GM19240 (cell line): ENCODE measurements at regions not wholly inside any gene's neighbourhood (a gene's known extent, or its start where the extent isn't known, plus 50 kb on each side); places are given as distances from the start of the nearest gene placed in this dataset.

Source experiments
- DNase-seq: peaks from one replicate; pipeline ENCODE4 v3.0.0; 2011; ENCODE audit warnings: low spot score; ENCODE audit not compliant: insufficient read length

DNA sequence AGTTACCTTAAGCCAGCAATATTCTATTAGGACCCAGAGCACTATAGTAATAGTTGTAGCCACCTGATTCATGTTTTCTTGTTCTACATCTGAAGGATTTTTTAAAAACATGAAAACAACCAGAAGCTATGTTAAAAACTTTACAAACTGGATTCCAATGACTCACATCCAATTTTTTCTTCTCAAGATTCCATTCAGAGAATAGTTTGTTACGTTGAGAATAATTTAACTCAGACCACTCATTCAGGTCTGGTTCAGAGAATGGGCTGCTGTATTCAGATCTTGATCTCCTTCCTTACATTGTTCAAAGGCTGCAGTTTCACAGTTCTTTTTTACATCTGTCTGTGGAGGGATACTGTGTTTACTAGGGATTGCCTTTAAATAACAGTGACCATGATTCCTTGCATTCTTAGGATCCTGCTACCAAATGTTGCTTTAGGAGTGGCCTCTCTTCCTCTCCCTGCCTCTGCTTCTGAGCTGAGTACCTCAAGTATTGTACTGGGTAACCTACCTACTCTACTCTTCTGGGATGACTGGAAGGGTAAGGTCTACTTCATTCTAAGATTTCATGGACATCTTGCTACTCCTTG lies 448.0 kb upstream of the FBXO33 start:
- no peak for DNase-seq

DNA sequence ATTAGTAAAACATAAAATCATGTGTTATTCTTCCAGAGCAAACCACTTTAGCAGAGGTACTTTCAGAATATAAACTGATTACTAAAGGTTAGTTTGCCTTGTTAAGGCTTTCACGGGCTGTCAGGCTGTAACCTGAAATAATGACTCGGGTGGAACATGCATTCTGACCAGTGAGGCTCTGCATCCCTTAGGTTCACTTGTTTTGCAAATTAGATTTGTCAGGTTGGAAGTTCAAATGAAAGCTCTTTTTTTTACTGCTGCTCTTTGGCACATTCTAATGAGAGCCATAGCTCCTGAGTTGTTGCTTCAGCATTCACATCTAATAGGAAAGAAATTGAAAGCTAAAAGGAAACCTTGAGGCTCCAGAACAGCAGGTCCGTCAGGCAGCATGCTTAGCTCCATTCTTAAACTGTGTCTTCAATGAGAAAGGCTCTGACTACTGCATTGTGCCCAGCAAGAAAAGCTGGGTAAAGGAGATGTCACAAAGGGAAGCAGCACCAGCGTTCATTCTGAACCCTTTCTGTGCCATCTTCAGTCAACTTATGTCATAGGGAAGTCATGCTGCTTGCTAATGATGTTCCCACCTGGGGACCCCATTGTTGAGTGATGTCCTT lies 445.5 kb upstream of the FBXO33 start:
- no peak for DNase-seq

DNA sequence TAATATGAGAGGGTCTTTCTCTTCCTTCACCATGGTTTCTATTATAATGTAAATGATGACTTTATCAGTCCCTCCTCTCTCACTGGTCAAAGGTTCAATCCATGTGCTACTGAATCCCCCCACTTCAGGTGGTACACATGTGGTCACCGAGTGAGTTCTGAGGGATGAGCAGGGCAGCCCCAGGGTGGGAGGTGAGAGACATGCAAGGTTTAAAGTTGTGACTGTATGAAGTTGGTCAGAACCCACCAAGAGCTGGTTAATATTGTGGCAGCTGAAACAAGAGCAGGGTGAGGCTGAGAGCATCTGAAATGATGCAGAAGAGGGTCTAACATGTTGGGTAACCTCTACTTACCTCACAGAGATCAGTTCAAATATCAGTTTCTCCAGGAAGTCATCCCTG lies 444.7 kb upstream of the FBXO33 start:
- no peak for DNase-seq

DNA sequence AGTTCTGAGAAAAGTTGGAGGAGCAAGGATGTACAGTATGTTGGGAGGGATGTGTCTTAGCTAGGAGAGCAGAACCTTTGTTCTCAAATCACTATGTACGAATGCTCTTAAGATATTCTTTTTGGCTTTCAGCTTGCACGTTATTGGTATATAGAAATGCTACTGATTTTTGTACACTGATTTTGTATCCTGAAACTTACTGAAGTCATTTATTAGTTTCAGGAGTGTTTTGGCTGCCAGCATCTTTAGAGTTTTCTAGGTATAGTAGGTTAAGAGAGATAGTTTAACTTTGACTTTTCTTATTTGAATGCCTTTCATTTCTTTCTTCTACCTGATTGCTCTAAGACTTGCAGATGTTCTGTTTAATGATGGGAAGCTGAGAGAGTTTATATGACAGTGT lies 442.8 kb upstream of the FBXO33 start:
- no peak for DNase-seq

DNA sequence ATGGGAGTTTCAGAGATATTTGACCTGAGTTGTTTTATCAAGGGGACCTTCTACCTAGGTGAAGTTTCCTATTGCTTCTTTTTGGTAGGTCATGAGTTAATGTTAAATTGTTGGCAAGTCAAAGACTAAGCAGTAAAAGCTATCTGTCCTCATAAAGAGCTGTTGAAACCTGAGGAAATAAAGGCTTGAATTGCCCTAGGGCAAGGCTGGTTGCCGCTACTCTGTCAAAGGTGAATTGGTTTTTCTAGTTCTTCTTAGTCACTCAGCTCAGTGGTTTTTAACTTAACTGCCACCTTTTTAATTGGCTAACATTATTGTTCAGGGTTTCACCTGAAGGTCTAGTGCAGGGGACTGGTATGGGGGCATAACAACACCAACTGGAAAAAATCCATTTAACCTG lies 441.6 kb upstream of the FBXO33 start:
- DNase-seq: no peak

DNA sequence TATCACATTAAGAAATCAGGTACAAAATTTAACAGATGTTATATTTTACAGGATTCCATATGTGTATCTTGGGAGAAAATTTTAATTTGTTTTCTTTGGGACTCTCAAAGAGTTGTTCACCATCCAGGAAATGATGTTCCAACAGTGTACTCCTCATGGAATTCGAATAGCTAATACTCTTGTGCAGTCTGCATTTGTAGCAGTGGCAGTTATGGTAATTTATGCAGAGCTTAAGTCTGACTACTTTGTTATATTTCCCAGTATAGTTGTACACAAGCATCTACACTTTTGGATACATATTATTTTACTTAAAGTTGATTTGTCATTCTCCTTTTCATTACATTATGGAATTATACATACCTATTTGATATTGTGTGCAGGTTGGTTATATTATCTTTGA lies 436.7 kb upstream of the FBXO33 start:
- DNase-seq: no peak

DNA sequence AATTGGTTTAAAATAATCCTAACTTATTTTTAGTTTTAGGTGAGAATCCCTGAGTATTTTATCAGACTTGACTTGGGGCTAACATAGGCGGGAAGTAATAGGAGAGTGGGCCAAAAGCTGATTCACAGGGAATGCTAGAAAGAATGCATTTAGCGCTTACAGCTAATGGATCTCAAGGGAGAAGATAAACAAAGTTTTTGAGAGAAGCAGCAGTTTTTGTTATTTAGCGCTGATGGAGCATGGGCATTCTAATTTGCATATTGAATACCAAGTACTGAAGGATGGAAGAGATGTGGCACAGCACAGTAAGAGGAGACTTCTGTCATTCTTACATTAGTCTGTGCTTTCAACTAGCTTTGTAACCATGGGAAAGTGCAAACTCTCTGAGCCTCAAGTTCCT lies 436.0 kb upstream of the FBXO33 start:
- no peak for DNase-seq

DNA sequence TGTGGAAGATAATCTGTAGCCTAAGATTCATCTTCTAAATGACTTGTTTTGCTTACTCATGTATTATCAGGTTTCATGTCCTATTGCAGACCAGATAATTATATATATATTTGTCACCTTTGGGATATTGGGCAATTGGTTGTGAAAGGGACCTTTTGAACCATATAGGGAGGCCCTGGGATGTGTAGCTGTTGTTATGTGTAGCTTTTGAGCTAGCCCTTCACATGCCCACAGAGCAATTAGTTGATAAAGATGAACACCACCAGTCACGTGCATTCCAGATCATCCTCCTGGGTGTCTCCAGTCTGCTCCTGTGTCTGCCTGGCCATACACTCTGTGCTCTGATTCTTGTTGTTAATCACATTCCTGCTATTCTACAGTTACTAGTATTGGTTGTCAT lies 431.2 kb upstream of the FBXO33 start:
- DNase-seq: no peak

DNA sequence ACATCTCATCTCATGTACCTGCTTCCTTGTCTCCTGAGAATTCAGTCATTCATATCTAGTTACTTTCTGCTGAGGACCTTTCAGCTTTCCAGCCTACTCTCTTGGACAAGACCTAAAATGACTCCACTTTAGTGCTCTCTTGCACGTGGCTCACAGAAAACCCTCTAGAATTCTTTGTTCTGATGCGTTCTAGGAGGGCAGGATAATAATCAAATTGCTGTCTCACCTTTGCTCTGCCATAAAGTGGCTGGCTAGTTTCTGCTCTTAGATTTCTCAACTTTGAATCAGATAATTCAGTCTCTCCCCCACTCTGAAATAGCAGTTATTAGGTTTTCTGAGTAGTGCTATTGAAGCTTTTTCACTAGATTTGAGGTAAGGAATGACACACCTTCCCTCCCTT lies 429.5 kb upstream of the FBXO33 start:
- DNase-seq: no peak

DNA sequence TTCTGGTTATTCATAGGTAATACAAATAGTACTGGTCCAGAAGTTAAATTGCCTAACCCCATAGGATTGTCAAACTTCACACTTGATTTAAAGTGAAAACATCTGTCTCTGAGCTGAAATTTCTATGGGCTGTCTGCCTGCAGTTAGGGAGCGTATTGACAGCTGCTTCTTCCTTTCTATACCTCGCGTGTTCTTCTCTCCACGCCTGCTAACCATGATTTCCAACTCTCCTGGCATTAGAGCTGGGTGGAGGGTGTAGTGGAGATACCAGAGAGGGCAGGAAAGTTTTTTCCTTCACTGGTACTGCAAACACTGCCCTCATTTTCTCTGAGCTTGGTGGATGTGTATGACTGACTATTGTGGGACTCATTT lies 429.0 kb upstream of the FBXO33 start:
- no peak for DNase-seq

DNA sequence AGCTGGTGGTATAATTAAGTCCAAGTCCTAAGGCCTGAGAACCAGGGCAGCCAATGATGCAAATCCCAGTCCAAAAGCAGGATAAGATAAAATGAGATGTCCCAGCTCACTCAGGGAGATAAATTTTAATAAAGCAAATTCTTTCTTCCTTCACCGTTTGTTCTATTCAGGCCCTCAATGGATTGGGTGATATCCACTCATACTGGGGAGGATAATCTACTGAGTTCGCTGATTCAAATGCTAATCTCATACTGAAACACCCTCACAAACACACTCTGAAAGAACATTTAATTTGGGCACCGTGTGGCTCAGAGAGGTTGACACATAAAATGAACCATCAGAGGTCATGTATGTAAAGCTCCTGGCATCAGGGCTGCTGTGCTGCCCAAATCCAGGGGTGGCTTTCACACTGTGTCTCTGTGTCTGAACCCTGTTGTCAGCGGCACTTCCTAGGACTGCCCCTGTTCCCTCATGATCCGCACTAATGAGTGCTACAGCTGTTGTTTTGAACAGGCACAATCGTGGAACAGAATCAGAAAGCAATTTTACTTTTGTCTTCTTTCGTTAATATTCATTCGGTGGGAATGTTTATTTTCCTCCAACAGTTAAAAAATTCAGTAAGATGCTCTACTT lies 428.5 kb upstream of the FBXO33 start:
- DNase-seq: no peak

DNA sequence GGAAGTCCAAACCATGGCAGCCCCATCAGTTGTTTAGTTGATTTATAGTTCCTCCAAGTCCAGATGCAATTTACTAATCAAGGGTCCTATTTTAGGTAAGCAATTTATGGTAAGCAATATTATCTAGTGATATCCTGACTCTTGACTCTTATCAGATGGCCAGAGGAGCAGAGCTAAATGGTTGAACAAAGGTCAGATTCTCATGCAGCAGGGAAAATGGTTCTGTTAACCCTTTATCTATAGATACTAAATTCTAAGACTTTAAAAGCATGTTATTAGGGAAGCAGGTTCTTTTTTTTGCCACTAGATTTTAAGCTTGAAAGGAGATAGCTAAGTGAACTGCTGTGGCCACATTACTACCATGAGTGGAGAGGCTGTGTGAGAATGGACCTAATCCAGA lies 427.1 kb upstream of the FBXO33 start:
- DNase-seq: no peak

DNA sequence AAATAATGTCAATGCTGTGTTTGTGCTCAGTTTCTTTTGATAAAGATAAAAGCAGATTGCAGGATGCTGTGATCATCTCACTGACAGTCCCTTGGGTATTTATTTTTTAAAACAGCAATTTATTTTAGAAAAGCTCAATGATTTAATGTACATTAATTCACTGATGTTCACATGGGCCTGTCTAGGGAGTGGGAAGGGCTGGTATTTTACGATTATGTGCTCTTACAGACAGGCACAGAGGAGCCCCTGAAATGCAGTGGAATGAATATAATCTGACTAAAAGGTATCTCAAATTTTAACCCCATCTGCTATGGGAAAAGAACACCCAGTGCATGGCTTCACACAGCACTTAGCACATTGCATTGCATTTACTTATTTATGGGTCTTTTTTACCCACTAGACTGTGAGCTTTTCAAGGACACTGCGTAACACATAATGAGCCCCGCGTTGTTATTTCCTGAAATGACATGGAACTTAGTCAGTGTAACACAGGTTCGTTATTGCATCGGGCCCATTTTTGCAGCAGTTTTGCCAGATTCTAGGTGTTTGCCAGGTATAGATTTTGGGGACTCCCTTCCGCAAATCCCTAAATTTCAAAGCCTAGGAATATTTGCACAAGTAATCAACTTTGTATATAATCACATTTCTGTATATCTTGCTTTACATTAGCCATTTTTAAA lies 425.3 kb upstream of the FBXO33 start:
- DNase-seq: no peak

DNA sequence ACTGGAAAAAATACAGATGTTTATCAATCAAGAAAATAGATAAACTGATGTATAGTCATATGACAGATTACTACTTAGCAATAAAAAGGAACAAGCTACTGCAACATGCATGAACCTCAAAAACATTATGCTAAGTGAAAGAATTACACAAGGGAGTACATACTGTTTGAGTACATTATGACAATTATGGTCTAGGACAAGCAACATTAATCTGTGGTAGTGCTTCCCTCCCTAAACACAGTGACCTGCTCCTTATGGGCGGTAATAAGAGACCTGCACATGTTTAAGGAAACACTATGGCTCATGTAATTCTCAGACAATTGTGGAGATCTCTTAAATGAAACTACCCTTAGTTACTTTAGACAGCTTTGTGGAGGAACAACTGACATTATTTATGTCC lies 421.2 kb upstream of the FBXO33 start:
- no peak for DNase-seq

DNA sequence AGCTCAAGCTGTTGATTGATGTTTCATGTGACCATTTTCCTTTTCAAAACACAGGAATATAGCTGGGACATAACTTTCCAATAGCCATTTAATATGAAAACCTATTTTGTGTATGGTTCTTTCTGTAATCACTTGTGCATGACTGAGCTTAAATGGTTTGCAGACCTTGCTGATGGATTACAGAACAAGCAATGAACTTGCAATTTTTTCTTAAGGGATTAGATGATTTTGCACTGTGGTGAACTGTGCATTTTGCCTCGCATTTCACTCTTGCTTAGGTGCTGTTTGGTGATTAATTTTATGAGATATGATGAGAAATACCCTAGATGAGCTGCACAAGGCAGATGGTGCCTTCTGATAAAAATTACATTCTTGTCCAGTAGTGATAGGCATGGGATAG lies 419.0 kb upstream of the FBXO33 start:
- DNase-seq: no peak

DNA sequence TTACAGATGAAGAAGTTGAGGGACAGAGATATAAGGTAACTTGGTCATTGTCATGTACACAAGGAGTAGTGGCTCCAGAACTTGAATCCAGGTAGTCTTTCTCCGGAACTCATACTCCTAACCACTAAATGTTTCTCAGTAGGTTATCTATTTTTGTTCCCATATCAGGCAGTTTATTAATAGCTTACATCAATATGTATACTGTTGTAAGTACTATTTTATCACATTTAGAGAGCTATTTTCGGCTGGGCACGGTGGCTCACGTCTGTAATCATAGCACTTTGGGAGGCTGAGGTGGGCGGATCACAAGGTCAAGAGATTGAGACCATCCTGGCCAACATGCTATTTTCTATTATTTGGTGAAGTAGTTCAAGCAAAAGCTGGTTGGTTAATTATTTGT lies 415.6 kb upstream of the FBXO33 start:
- DNase-seq: no peak

DNA sequence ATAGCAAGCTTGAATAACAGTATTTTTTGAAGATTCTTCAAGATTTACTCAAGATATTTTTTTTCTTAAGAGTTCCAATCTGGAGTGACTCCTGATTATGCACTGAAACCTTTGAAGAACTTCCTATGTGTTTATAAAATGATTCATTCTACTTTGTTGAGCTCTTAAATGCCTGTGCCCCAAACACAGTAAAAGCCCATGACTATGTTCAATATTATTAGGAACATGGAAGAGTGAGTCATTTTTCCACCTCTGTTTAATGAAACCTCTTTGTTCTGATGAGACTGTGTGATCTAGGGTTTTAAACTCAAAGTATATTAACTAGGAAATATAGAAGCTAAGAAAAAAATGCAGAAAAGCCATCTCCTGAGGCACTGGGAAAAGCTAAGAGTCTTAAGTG lies 415.0 kb upstream of the FBXO33 start:
- DNase-seq: no peak

DNA sequence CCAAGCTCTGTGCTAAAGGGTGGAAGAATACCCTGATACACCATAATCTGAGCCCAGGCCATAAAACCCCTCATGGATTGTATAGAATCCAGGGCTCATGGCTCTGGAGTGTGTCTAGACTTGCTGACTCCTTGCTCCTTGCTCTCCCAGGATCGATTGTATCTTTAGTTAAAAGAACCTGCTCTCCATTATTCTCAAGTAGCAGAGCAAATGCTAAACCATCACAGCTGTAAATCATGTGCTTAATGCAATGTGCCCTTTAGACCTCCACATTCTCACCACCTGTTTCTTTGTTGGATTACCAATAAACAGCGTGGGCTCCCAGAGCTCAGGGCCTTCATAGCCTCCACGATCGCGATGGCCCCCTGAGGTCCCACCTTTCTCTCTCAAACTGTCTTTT lies 411.6 kb upstream of the FBXO33 start:
- DNase-seq: no peak

DNA sequence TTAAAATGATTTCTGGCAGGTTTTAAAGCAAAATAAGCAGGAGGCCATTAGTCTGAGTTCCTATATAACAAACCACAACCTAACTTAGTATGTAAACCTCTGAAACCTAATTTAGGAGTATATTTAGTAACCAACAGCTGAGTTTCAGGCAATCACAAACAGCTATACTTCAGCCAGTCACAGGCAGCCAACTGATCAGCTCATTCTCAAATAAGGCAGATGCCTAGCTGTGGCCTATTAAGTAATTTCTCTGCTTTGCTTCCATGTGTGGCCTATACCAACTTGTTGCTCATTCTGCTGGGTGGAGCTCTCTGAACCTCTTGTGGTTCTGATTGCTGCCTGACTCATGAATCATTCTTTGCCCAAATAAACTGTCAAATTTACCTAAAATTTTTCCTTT lies 408.9 kb upstream of the FBXO33 start:
- no peak for DNase-seq

DNA sequence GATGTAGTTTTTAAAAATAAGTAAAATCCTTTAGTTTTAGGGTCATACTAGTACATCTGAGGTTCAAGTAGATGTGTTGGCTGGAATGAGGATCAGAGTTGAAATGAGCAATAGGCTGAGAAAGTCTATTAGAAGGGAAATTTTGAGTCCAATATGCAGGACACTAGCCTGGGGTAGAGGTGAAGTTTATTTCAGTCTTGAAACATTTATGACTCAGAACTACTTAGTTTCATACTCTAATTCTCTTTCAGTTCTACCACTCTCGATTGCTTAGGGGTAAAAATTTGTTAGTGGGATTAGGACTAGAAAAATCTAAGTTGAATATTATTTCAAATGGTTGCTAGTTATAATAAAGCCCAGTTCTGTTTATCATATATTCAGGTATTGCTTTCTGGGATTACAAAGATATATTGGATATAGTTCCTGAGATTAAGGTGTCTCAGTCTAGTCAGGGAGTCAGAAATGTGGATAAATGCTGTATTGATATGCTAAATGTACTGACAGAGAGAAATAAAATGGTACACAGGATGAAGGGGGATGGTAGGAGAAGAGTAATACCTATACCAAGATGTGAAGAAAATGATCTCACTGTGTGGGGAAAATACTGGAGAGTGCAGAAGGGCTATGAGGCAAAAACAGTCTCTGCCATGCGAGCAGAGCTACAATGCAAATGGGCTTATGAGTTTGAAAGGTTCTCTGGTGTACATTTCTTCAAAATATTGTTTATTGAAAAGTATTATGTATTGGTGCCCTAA lies 395.8 kb upstream of the FBXO33 start:
- peak; percentile 26 for DNase-seq

DNA sequence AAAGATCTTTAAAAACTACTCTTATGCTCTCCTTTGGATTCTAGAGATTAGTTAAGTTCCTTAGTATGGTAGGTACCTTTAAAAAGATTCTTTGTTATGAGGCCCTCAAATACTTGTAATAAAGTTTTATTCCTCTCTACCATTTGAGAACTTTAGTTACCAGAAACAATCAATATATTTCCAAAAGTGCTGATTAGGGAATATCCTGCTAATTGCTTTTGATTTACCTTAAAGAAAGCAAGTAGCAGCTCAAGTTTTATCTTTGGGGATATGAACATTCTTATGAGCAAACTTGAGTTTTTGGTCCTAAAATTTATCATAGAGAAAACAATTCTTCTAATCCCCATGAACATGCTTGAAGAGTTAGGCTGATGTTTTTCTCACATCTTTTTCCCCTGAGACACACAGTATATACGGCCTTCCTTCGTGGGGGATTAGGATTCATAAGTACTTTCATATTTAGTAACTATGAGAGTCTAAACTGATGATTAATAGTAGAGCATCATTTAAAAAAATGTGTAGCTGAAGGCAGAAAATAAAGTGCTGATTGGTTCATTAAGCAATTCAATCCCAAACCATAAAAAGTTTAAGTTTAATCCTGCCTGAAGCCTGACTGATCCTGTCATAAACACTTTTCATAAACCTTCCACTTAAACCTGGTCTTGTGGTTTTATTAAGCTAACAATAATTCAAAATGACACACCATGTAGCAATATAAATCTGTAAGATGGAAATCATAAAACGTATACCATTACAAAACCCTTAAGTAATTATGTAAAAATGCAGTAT lies 380.5 kb upstream of the FBXO33 start:
- no peak for DNase-seq
